Panc1 (cell line): ENCODE measurements at regions not wholly inside any gene's neighbourhood (a gene's known extent, or its start where the extent isn't known, plus 50 kb on each side); places are given as distances from the start of the nearest gene placed in this dataset.

ENCODE experiments used
- ATAC-seq: fragments of 200-7000 bp; cut with Tn5 transposase; 2 replicates; pipeline ENCODE4 v1.9.1; 2020; ENCODE audit warnings: mild to moderate bottlenecking, moderate library complexity
- BruUV-seq: library from RNA; stranded (reverse); fragments of 400-500 nt; replicated peaks from 2 replicates; lab custom pipeline; 2021; lab: Mats Ljungman, UMichigan
- CTCF ChIA-PET: fragments of 300-600 bp; sonication (Branson Sonifier 250); formaldehyde crosslinking; loops from one replicate; lab custom pipeline; 2022; ENCODE audit warnings: antibody characterized with exemption; lab: Charles Lee
- POLR2A ChIA-PET: fragments of 300-600 bp; sonication (Branson Sonifier 250); formaldehyde crosslinking; loops from one replicate; lab custom pipeline; 2022; ENCODE audit warnings: antibody characterized with exemption; lab: Charles Lee
- DNase-seq: peaks from one replicate; pipeline ENCODE4 v3.0.0-alpha.2; 2010; ENCODE audit warnings: low read depth, low spot score
- H3K27ac ChIP-seq: 2 replicates; pipeline ENCODE4 v1.5.1; 2011; ENCODE audit warnings: mild to moderate bottlenecking, low read length, inconsistent platforms
- H3K27me3 ChIP-seq: fragments of 200-500 bp; sonication (Bioruptor generic); 2 replicates; pipeline ENCODE4 v1.6.0; 2014; ENCODE audit warnings: low read length, inconsistent platforms; ENCODE audit not compliant: control insufficient read depth, insufficient read depth
- H3K36me3 ChIP-seq: fragments of 200-500 bp; sonication (Bioruptor generic); 2 replicates; pipeline ENCODE4 v1.5.1; 2014; ENCODE audit warnings: inconsistent platforms, mild to moderate bottlenecking, low read length, moderate library complexity; ENCODE audit not compliant: control insufficient read depth, insufficient read depth
- H3K4me1 ChIP-seq: 2 replicates; pipeline ENCODE4 v1.5.1; 2011; ENCODE audit warnings: inconsistent platforms, mild to moderate bottlenecking, low read length, moderate library complexity; ENCODE audit not compliant: control insufficient read depth, insufficient read depth
- H3K4me3 ChIP-seq, 2 experiments: 2 replicates each; pipeline ENCODE4 v1.5.1; 2011 to 2012; ENCODE audit warnings: low read depth in 2 of 2, low read length in 2 of 2, mild to moderate bottlenecking in 2 of 2, inconsistent platforms in 1 of 2, moderate library complexity in 1 of 2
- H3K9me3 ChIP-seq: fragments of 200-500 bp; sonication (Bioruptor generic); 2 replicates; pipeline ENCODE4 v1.5.1; 2014; ENCODE audit warnings: low read depth, mild to moderate bottlenecking, inconsistent platforms, low read length, moderate library complexity; ENCODE audit not compliant: control insufficient read depth, insufficient read depth
- CTCF ChIP-seq: fragments of 450-650 bp; IDR thresholded peaks from 2 replicates; pipeline ENCODE4 v1.5.1; 2017; ENCODE audit warnings: mild to moderate bottlenecking
- POLR2AphosphoS5 ChIP-seq: IDR thresholded peaks from 2 replicates; pipeline ENCODE4 v1.6.1; 2012; ENCODE audit warnings: mild to moderate bottlenecking, low read depth, low read length, moderate library complexity
- REST ChIP-seq, 2 experiments: IDR thresholded peaks; 2 replicates each; pipeline ENCODE4 v1.6.1; 2011 to 2012; ENCODE audit warnings: low read depth in 2 of 2, control low read depth in 1 of 2, low read length in 1 of 2, mild to moderate bottlenecking in 1 of 2, moderate library complexity in 1 of 2; ENCODE audit not compliant: insufficient read depth in 1 of 2
- SIN3A ChIP-seq: IDR thresholded peaks from 2 replicates; pipeline ENCODE4 v1.6.1; 2012; ENCODE audit warnings: low read depth, mild to moderate bottlenecking, low read length, moderate library complexity, borderline replicate concordance; ENCODE audit not compliant: insufficient read depth
- TCF7L2 ChIP-seq: IDR thresholded peaks from 2 replicates; pipeline ENCODE4 v1.6.1; 2011; ENCODE audit warnings: mild to moderate bottlenecking, low read depth, low read length, inconsistent platforms
- in situ Hi-C: cut with HindIII; loops from 2 replicates; pipeline ENCODE4 v1.10.0; 2016; ENCODE audit warnings: low sequenced_read_pairs, low pct_unique_long_range_greater_than_20kb
- intact Hi-C: fragments of 100-400 bp; cut with micrococcal nuclease; formaldehyde crosslinking; loops from one replicate; pipeline ENCODE4 v1.10.0; 2022; ENCODE audit not compliant: unreplicated experiment

- BruUV-seq, result no TSS peak
- CTCF ChIA-PET, result interaction anchor here (0.6 kb wide), 1 partner anchor 1418 kb away, joined by 3 read pairs; no protein-coding TSS in a partner anchor
Observed at GRCh38 chr3:74413547-74414241, 200.8 kb downstream of the CNTN3 start.

GRCh38 chr3:74410276-74410941 lies 204.1 kb downstream of the CNTN3 start:
- no peak for ATAC-seq
- intact Hi-C loops, result no loop called here
- ChIA-PET CTCF (no interaction called here), POLR2A (no interaction called here)
- Histone ChIP-seq H3K4me1 (no peaks in the 10 kb centered on the region), H3K36me3 (no peaks in the 10 kb centered on the region), H3K27ac (no peak overlapping the region), H3K9me3 (no peaks in the 10 kb centered on the region), H3K4me3 (no peak overlapping the region), H3K27me3 (no peaks in the 10 kb centered on the region)
- DNase-seq, result no peak
- no TSS peak for BruUV-seq
- in situ Hi-C loops, result no loop called here
- TF ChIP-seq SIN3A, result no peak
- no peak for TF ChIP-seq TCF7L2
- no peak for TF ChIP-seq CTCF
- TF ChIP-seq POLR2AphosphoS5, result no peak

More at GRCh38 chr3:74413547-74414241, 200.8 kb downstream of the CNTN3 start:
- POLR2A ChIA-PET, result no interaction called here
- intact Hi-C loops, result no loop called here
- Histone ChIP-seq H3K27ac (no peak overlapping the region), H3K4me1 (no peaks in the 10 kb centered on the region), H3K36me3 (no peaks in the 10 kb centered on the region), H3K27me3 (no peaks in the 10 kb centered on the region), H3K4me3 (no peak overlapping the region), H3K9me3 (no peaks in the 10 kb centered on the region)
- in situ Hi-C loops, result no loop called here
- no peak for ATAC-seq
- no peak for TF ChIP-seq REST (IDR thresholded peaks at IDR 0.05; ENCODE audit: insufficient read depth in 1 of 2, low read depth in 2 of 2, low read length in 1 of 2)
- no peak for TF ChIP-seq POLR2AphosphoS5
- TF ChIP-seq CTCF, result no peak
- TF ChIP-seq SIN3A, result no peak
- no peak for TF ChIP-seq TCF7L2
- no peak for DNase-seq
